ENCODE measurements at regions not wholly inside any gene's neighbourhood (a gene's known extent, or its start where the extent isn't known, plus 50 kb on each side); places are given as distances from the start of the nearest gene placed in this dataset.

- Histone ChIP-seq H4K20me1 (replicated peaks; ENCODE audit: control insufficient read depth, insufficient read depth, low read length) (no peaks in the 10 kb centered on the region), H3K9me3 (replicated peaks; ENCODE audit: control insufficient read depth, insufficient read depth, low read depth, low read length) (no peaks in the 10 kb centered on the region), H3K27me3 (ENCODE audit: control insufficient read depth in 2 of 2, insufficient read depth in 2 of 2, low read length in 2 of 2) (no peaks in the 10 kb centered on the region), H3K4me3 (no peak overlapping the region), H3K4me1 (replicated peaks in 1 of 2; ENCODE audit: control insufficient read depth in 2 of 2, insufficient read depth in 2 of 2, low read length in 2 of 2) (no peaks in the 10 kb centered on the region; a peak in 1 of 5 replicates), H3K4me2 (ENCODE audit: insufficient read depth, low read length) (no peak overlapping the region), H3K79me2 (ENCODE audit: control insufficient read depth, insufficient read depth, low read length) (no peaks in the 10 kb centered on the region), H3K27ac (ENCODE audit: extremely low read depth, low read depth, low read length) (no peak overlapping the region), H2AFZ (ENCODE audit: low read depth, low read length) (no peak overlapping the region), H3K36me3 (ENCODE audit: control insufficient read depth, insufficient read depth, low read length) (no peaks in the 10 kb centered on the region), H3K9me1 (ENCODE audit: control insufficient read depth, insufficient read depth, low read length) (no peaks in the 10 kb centered on the region), H3K9ac (ENCODE audit: insufficient read depth in 1 of 2, low read depth in 2 of 2, low read length in 2 of 2) (no peak overlapping the region)
- ChIA-PET POLR2A (no interaction called here), CTCF (ENCODE audit: low intra/inter-chr PET ratio) (no interaction called here)
- TF ChIP-seq ARHGAP35 (IDR thresholded peaks at IDR 0.05; ENCODE audit: partially characterized antibody) = no peak
- TF ChIP-seq KLF13 (tag; IDR thresholded peaks at IDR 0.05; ENCODE audit: borderline replicate concordance, low read depth) = no peak
- no peak for TF ChIP-seq ILK (tag; IDR thresholded peaks at IDR 0.05; ENCODE audit: borderline replicate concordance, low read depth)
- TF ChIP-seq ZNF280A (IDR thresholded peaks at IDR 0.05; ENCODE audit: low read depth, partially characterized antibody) = no peak
- no peak for TF ChIP-seq ZNF282 (CRISPR knock-in tag; IDR thresholded peaks at IDR 0.05)
- no peak for TF ChIP-seq HDGF (IDR thresholded peaks at IDR 0.05)
- no peak for TF ChIP-seq SP2 (IDR thresholded peaks at IDR 0.05; ENCODE audit: extremely low read depth, low read depth, low read length, poor library complexity, severe bottlenecking)
- no peak for TF ChIP-seq ZFP30 (CRISPR knock-in tag; IDR thresholded peaks at IDR 0.05; ENCODE audit: borderline replicate concordance)
- TF ChIP-seq EGR1 (conservative IDR thresholded peaks at IDR 0.05) = no peak
- TF ChIP-seq ZSCAN32 (CRISPR knock-in tag; IDR thresholded peaks at IDR 0.05) = no peak
- intact Hi-C loops (cut with micrococcal nuclease) = no loop called here
- ATAC-seq (no peak), FAIRE-seq (no peak), DNase-seq (ENCODE audit: extremely low read depth in 1 of 4, low spot score in 3 of 4) (no peak)
- BruUV-seq (replicated peaks) = no TSS peak
- WGBS (ENCODE audit: insufficient coverage, low coverage, missing lambda C conversion rate) = 4% methylated on average over 3 of the region's 3 CpGs
- in situ Hi-C loops (cut with MboI) = no loop called here
Observed at GRCh38 chr15:98232761-98233160, 272.3 kb downstream of the ARRDC4 start.
